Liver (tissue), 8 donors: ENCODE measurements at regions not wholly inside any gene's neighbourhood (a gene's known extent, or its start where the extent isn't known, plus 50 kb on each side); places are given as distances from the start of the nearest gene placed in this dataset.
A peak's percentile ranks its signal among the peaks of the same experiment; 100 is the strongest.

Source experiments
- DNase-seq: peaks from one replicate; pipeline ENCODE4 v3.0.0-alpha.2; 2017; ENCODE audit warnings: low spot score
- H3K27ac ChIP-seq, 2 donors: one replicate each; pipeline ENCODE4 v1.7.0; 2013; ENCODE audit warnings: inconsistent platforms in 2 of 2, low read length in 2 of 2, control low read depth in 1 of 2, low read depth in 1 of 2, mild to moderate bottlenecking in 1 of 2
- H3K27me3 ChIP-seq, 4 donors: one replicate each; pipeline versions ENCODE4 v1.6.1 to v1.7.0; 2013; ENCODE audit warnings: low read length in 3 of 4, inconsistent platforms in 1 of 4, mild to moderate bottlenecking in 1 of 4, moderate library complexity in 1 of 4; ENCODE audit not compliant: control insufficient read depth in 4 of 4, insufficient read depth in 4 of 4
- H3K36me3 ChIP-seq, 4 donors: one replicate each; pipeline versions ENCODE4 v1.6.1 to v1.7.0; 2013; ENCODE audit warnings: low read length in 3 of 4, mild to moderate bottlenecking in 3 of 4, low read depth in 1 of 4, moderate library complexity in 1 of 4; ENCODE audit not compliant: control insufficient read depth in 4 of 4, insufficient read depth in 3 of 4
- H3K4me1 ChIP-seq, 4 donors: one replicate each; pipeline versions ENCODE4 v1.6.1 to v1.7.0; 2013; ENCODE audit warnings: low read length in 3 of 4, mild to moderate bottlenecking in 3 of 4, moderate library complexity in 1 of 4; ENCODE audit not compliant: control insufficient read depth in 4 of 4, insufficient read depth in 4 of 4
- H3K4me3 ChIP-seq, 3 donors: one replicate each; pipeline versions ENCODE4 v1.6.1 to v1.7.0; 2013; ENCODE audit warnings: low read length in 3 of 3, control low read depth in 1 of 3, low read depth in 1 of 3, mild to moderate bottlenecking in 1 of 3
- H3K9ac ChIP-seq, 2 donors: one replicate each; pipeline ENCODE4 v1.7.0; 2013; ENCODE audit warnings: low read length in 2 of 2, mild to moderate bottlenecking in 2 of 2, moderate library complexity in 2 of 2, control low read depth in 1 of 2, low read depth in 1 of 2
- H3K9me3 ChIP-seq, 4 donors: one replicate each; pipeline versions ENCODE4 v1.6.1 to v1.7.0; 2013; ENCODE audit warnings: low read length in 3 of 4; ENCODE audit not compliant: control insufficient read depth in 4 of 4
- ATF3 ChIP-seq: IDR thresholded peaks from 2 replicates; pipeline ENCODE4 v1.6.1; 2016; ENCODE audit warnings: antibody characterized with exemption
- CTCF ChIP-seq: fragments of 150-350 bp; IDR thresholded peaks from 2 replicates; pipeline ENCODE4 v1.5.1; 2017; ENCODE audit warnings: improper control_type of control experiment, low read depth, low read length; ENCODE audit not compliant: missing input control
- EGR1 ChIP-seq, 2 donors: IDR thresholded peaks; 2 replicates each; pipeline ENCODE4 v1.6.1; 2016 to 2018; ENCODE audit warnings: antibody characterized with exemption in 2 of 2, low read depth in 2 of 2
- FOXA1 ChIP-seq: IDR thresholded peaks from 2 replicates; pipeline ENCODE4 v1.6.1; 2016; ENCODE audit warnings: antibody characterized with exemption
- FOXA2 ChIP-seq: IDR thresholded peaks from 2 replicates; pipeline ENCODE4 v1.6.1; 2016; ENCODE audit warnings: antibody characterized with exemption
- GABPA ChIP-seq, 2 donors: IDR thresholded peaks in 1 of 2; conservative IDR thresholded peaks in 1 of 2; 2 replicates each; pipeline ENCODE4 v1.6.1; 2016; ENCODE audit warnings: antibody characterized with exemption in 2 of 2, mild to moderate bottlenecking in 1 of 2, moderate library complexity in 1 of 2
- HNF4A ChIP-seq, 2 donors: conservative IDR thresholded peaks; 2 replicates each; pipeline ENCODE4 v1.6.1; 2016; ENCODE audit warnings: antibody characterized with exemption in 2 of 2, mild to moderate bottlenecking in 2 of 2
- HNF4G ChIP-seq: IDR thresholded peaks from 2 replicates; pipeline ENCODE4 v1.6.1; 2016; ENCODE audit warnings: antibody characterized with exemption
- JUND ChIP-seq, 2 donors: IDR thresholded peaks; 2 replicates each; pipeline ENCODE4 v1.6.1; 2016; ENCODE audit warnings: antibody characterized with exemption in 2 of 2
- MAX ChIP-seq: IDR thresholded peaks from 2 replicates; pipeline ENCODE4 v1.6.1; 2016; ENCODE audit warnings: antibody characterized with exemption
- NR2F2 ChIP-seq: IDR thresholded peaks from 2 replicates; pipeline ENCODE4 v1.6.1; 2016; ENCODE audit warnings: antibody characterized with exemption
- RAD21 ChIP-seq, 2 donors: IDR thresholded peaks; 2 replicates each; pipeline ENCODE4 v1.6.1; 2016; ENCODE audit warnings: antibody characterized with exemption in 2 of 2, mild to moderate bottlenecking in 2 of 2
- RXRA ChIP-seq, 2 donors: IDR thresholded peaks; 2 replicates each; pipeline ENCODE4 v1.6.1; 2017 to 2018; ENCODE audit warnings: antibody characterized with exemption in 2 of 2, mild to moderate bottlenecking in 1 of 2
- SP1 ChIP-seq: IDR thresholded peaks from 2 replicates; pipeline ENCODE4 v1.6.1; 2018; ENCODE audit warnings: antibody characterized with exemption, mild to moderate bottlenecking
- TAF1 ChIP-seq: conservative IDR thresholded peaks from 2 replicates; pipeline ENCODE4 v1.6.1; 2016; ENCODE audit warnings: antibody characterized with exemption, mild to moderate bottlenecking
- YY1 ChIP-seq: IDR thresholded peaks from 2 replicates; pipeline ENCODE4 v1.6.1; 2016; ENCODE audit warnings: antibody characterized with exemption, mild to moderate bottlenecking
- ZBTB33 ChIP-seq: IDR thresholded peaks from 2 replicates; pipeline ENCODE4 v1.6.1; 2016; ENCODE audit warnings: antibody characterized with exemption
- WGBS: extraction: QIAGEN DNeasy Blood & Tissue Kit; methylation state at CpG from one replicate; pipeline ENCODE4 v1.1.7; 2013; 5-methylcytosine and 5-hydroxymethylcytosine counted together
- TF ChIP-seq, protein P1 (sequence below): IDR thresholded peaks from 2 replicates; pipeline ENCODE4 v1.6.1; 2016; ENCODE audit warnings: antibody characterized with exemption, mild to moderate bottlenecking
- donor health status: healthy.
- donor health status: healthy.
- donor health status: healthy.
- donor health status: healthy.
- donor health status: healthy.

DNA sequence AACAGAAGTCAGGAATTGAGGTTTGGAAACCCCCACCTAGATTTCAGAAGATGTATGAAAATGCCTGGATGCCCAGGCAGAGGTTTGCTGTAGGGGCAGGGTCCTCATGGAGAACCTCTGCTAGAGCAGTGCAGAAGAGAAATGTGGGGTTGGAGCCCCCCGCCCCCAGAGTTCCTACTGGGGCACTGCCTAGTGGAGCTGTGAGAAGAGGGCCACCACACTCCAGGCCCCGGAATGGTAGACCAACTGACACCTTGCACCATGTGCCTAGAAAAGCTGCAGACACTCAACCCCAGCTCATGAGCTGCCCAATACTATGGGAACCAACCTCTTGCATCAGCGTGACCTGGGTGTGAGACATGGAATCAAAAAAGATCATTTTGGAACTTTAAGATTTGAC lies 967.0 kb upstream of the NRXN1 start (continued):
- TF ChIP-seq CTCF (no peak), YY1 (no peak)

DNA sequence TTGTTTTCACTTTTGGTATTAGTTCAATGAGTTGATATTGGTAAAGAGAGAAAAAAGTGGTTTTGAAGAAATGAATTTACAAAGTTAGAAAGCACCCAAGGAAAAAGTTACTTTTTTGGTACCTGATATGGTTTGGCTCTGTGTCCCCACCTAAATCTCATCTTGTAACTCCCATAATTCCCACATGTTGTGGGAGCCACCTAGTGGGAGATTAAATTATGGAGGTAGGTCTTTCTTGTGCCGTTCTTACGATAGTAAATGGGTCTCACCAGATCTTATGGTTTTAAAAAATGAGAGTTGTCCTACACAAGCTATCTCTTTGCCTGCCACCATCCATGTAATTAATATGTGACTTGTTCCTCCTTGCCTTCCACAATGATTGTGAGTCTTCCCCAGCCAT lies 965.6 kb upstream of the NRXN1 start:
- H3K36me3 ChIP-seq, result no peaks in the 10 kb centered on the region
- no peak overlapping the region for H3K9ac ChIP-seq
- no peak overlapping the region for H3K4me3 ChIP-seq
- no peaks in the 10 kb centered on the region for H3K4me1 ChIP-seq
- no peak for DNase-seq
- peak; percentile 51 to 58 for TF ChIP-seq RAD21 (IDR thresholded peaks at IDR 0.05)
- TF ChIP-seq MAX, result no peak
- no peaks in the 10 kb centered on the region for H3K9me3 ChIP-seq
- H3K27me3 ChIP-seq, result no peaks in the 10 kb centered on the region
- 87% methylated on average over 2 of the region's 2 CpGs for WGBS
- H3K27ac ChIP-seq, result no peak overlapping the region

GRCh38 chr2:51995293-51995692 lies 963.4 kb upstream of the NRXN1 start:
- WGBS, result 87% methylated on average over 1 of the region's 1 CpG

More at GRCh38 chr2:51995293-51995692, 963.4 kb upstream of the NRXN1 start:
- H3K4me3 ChIP-seq, result no peak overlapping the region
- H3K9ac ChIP-seq, result no peak overlapping the region
- H3K27ac ChIP-seq, result no peak overlapping the region
- H3K36me3 ChIP-seq, result no peaks in the 10 kb centered on the region
- no peaks in the 10 kb centered on the region for H3K9me3 ChIP-seq
- no peak for DNase-seq
- H3K27me3 ChIP-seq, result no peaks in the 10 kb centered on the region
- H3K4me1 ChIP-seq, result no peaks in the 10 kb centered on the region
- TF ChIP-seq, protein P1, sequence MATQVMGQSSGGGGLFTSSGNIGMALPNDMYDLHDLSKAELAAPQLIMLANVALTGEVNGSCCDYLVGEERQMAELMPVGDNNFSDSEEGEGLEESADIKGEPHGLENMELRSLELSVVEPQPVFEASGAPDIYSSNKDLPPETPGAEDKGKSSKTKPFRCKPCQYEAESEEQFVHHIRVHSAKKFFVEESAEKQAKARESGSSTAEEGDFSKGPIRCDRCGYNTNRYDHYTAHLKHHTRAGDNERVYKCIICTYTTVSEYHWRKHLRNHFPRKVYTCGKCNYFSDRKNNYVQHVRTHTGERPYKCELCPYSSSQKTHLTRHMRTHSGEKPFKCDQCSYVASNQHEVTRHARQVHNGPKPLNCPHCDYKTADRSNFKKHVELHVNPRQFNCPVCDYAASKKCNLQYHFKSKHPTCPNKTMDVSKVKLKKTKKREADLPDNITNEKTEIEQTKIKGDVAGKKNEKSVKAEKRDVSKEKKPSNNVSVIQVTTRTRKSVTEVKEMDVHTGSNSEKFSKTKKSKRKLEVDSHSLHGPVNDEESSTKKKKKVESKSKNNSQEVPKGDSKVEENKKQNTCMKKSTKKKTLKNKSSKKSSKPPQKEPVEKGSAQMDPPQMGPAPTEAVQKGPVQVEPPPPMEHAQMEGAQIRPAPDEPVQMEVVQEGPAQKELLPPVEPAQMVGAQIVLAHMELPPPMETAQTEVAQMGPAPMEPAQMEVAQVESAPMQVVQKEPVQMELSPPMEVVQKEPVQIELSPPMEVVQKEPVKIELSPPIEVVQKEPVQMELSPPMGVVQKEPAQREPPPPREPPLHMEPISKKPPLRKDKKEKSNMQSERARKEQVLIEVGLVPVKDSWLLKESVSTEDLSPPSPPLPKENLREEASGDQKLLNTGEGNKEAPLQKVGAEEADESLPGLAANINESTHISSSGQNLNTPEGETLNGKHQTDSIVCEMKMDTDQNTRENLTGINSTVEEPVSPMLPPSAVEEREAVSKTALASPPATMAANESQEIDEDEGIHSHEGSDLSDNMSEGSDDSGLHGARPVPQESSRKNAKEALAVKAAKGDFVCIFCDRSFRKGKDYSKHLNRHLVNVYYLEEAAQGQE, result no peak
- TF ChIP-seq MAX (no peak), GABPA (IDR thresholded peaks at IDR 0.05 in 1 of 2, conservative IDR thresholded peaks at IDR 0.05 in 1 of 2) (no peak), CTCF (no peak), EGR1 (IDR thresholded peaks at IDR 0.05; ENCODE audit: low read depth in 2 of 2) (no peak), SP1 (no peak), TAF1 (no peak), FOXA1 (no peak), ATF3 (no peak), HNF4A (conservative IDR thresholded peaks at IDR 0.05) (no peak), ZBTB33 (no peak), YY1 (no peak), FOXA2 (no peak), RAD21 (IDR thresholded peaks at IDR 0.05) (no peak), NR2F2 (no peak), HNF4G (no peak), RXRA (IDR thresholded peaks at IDR 0.05) (no peak), JUND (IDR thresholded peaks at IDR 0.05) (no peak)
